ENCODE measurements at regions not wholly inside any gene's neighbourhood (a gene's known extent, or its start where the extent isn't known, plus 50 kb on each side); places are given as distances from the start of the nearest gene placed in this dataset.

DNA sequence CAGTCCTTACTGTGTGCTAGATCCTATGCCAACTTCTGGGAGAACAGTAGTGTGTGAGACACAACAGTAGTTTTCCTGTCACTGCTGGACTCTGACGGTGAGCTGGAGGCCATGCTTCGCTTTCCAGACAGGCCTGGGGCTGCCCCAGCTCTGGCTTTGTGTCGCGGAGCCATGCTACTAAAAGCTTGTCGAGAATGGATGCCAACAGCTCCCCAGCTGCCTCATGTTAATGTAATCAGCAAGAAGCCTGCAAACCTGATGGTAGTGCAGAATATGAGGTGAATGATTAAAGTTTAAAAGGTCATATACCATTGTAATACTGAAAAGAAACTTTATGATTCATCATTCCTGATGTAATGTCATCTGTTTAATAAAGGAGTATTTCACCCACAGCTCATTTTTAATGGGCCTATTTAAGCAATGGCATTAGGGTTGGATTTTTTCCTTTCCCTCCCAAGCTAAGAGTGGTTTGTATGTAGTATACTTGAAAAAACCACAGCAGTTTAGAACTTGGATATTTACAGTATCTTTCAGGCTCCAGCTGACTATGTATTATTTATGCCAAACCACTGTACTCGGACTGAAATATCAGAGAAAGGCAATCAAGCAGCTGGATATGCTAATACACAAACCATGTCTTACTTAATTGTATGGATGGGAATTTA lies 343.0 kb downstream of the NUF2 start:
- in situ Hi-C loops (cut with HindIII; ENCODE audit: low pct_ligation_motif_present, low sequenced_read_pairs): no loop called here
- TF ChIP-seq, protein P1, sequence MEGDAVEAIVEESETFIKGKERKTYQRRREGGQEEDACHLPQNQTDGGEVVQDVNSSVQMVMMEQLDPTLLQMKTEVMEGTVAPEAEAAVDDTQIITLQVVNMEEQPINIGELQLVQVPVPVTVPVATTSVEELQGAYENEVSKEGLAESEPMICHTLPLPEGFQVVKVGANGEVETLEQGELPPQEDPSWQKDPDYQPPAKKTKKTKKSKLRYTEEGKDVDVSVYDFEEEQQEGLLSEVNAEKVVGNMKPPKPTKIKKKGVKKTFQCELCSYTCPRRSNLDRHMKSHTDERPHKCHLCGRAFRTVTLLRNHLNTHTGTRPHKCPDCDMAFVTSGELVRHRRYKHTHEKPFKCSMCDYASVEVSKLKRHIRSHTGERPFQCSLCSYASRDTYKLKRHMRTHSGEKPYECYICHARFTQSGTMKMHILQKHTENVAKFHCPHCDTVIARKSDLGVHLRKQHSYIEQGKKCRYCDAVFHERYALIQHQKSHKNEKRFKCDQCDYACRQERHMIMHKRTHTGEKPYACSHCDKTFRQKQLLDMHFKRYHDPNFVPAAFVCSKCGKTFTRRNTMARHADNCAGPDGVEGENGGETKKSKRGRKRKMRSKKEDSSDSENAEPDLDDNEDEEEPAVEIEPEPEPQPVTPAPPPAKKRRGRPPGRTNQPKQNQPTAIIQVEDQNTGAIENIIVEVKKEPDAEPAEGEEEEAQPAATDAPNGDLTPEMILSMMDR (IDR thresholded peaks at IDR 0.05; ENCODE audit: low read depth, low read length, missing control alignments): no peak
- no peak for DNase-seq
- H3K4me3 ChIP-seq (ENCODE audit: low read depth, low read length): no peak overlapping the region
- H3K27ac ChIP-seq: no peak overlapping the region
- no peaks in the 10 kb centered on the region for H3K36me3 ChIP-seq (replicated peaks)
- no peaks in the 10 kb centered on the region for H3K27me3 ChIP-seq (replicated peaks)

DNA sequence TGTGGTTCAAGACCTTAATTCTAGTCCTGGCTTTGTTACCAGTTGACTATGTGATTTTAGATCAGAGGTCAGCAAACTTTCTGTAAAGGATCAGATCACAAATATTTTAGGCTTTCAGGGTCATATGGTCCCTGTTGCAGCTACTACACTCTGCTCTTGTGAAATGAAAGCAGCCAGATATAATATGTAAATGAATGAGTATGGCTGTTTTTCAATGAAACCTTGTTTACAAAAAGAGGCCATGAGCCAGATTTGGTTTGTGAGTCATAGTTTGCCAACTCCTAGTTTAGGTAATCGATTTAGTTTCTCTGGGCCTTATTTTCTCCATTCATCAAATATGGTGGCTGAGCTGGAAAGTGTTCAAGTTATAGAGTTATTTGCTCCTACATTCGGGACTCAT lies 346.7 kb downstream of the NUF2 start:
- TF ChIP-seq, protein P1 (IDR thresholded peaks at IDR 0.05; ENCODE audit: low read depth, low read length, missing control alignments): no peak
- no peak overlapping the region for H3K27ac ChIP-seq
- DNase-seq: no peak
- H3K36me3 ChIP-seq (replicated peaks): no peaks in the 10 kb centered on the region
- no peak overlapping the region for H3K4me3 ChIP-seq (ENCODE audit: low read depth, low read length)
- in situ Hi-C loops (cut with HindIII; ENCODE audit: low pct_ligation_motif_present, low sequenced_read_pairs): no loop called here
- H3K27me3 ChIP-seq (replicated peaks): no peaks in the 10 kb centered on the region

DNA sequence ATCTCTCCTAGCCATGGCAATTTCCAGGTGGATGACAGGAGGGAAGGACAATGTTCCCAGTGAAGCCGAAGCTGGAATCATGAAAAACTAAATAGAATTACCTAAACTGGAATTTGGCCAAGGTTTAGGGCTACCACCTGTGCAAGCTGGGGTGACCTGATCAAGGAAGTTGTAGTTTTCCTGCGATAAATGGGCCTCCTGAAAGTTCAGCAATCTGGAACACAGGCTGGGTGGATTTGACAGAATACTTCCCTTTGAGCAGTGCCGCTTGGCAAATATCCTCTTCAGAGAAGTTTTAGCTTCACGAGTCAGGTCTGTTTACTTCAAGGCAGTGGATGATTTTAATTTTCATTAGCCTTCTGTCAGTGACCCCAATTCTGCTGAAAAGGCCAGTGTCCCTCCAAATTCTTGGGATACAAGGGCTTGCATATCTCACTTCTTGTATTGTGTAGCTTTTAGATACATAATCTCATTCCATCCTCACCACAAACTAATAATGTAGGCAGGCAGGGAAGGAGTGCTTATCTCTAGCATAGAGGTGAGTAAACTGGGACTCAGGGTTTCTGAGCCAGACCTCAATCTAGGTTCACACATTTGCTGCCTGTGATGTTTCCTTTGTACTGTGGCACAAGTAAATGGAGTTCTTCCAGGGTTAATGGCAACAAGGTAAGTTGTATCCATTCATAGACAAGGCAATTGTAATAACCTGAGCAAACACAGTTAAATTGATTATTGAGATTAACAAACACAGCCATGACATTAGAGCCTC lies 349.4 kb downstream of the NUF2 start:
- Histone ChIP-seq H3K27ac (no peak overlapping the region), H3K27me3 (replicated peaks) (no peaks in the 10 kb centered on the region), H3K36me3 (replicated peaks) (no peaks in the 10 kb centered on the region), H3K4me3 (ENCODE audit: low read depth, low read length) (no peak overlapping the region)
- in situ Hi-C loops (cut with HindIII; ENCODE audit: low pct_ligation_motif_present, low sequenced_read_pairs): no loop called here
- TF ChIP-seq, protein P1 (IDR thresholded peaks at IDR 0.05; ENCODE audit: low read depth, low read length, missing control alignments): no peak
- no peak for DNase-seq

DNA sequence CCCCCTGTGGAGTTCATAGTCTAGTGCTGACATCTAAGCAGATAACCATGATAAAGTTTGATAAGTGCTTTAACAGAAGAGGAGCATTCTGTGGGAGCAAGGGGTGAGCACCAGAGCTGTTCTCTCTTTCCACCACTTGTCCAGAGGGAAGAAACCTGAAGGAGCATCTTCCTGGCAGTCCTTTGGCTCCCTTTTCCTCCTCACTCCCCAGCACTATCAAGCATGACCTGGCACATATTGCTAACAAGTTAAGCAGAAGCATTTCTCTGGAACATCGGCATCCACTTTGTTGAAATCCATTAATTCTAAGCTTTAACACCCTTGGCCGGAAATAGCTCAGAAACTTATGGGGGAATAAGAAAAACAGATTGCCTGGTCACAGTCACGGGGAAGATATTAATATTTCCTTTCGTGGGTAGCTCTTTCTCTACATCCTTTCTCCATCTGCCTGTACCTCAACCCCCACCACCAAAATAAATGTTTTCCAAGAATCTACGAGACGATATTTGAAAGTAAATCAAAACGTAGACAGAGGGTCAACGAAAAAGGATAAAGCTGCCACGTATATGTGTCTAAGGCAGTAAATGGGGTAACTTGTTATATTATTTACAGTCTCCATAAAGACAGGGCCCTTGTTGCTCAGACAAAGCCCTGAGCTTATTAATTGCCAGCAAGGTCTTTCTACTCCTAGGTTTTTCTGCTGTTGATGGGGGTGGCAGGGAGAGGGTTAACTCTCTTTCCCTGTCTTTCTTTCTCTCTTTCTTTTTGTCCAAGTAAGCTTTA lies 351.4 kb downstream of the NUF2 start:
- TF ChIP-seq, protein P1 (IDR thresholded peaks at IDR 0.05; ENCODE audit: low read depth, low read length, missing control alignments): no peak
- no peak for DNase-seq
- Histone ChIP-seq H3K27me3 (replicated peaks) (no peaks in the 10 kb centered on the region), H3K36me3 (replicated peaks) (no peaks in the 10 kb centered on the region), H3K4me3 (ENCODE audit: low read depth, low read length) (no peak overlapping the region), H3K27ac (no peak overlapping the region)
- in situ Hi-C loops (cut with HindIII; ENCODE audit: low pct_ligation_motif_present, low sequenced_read_pairs): no loop called here

DNA sequence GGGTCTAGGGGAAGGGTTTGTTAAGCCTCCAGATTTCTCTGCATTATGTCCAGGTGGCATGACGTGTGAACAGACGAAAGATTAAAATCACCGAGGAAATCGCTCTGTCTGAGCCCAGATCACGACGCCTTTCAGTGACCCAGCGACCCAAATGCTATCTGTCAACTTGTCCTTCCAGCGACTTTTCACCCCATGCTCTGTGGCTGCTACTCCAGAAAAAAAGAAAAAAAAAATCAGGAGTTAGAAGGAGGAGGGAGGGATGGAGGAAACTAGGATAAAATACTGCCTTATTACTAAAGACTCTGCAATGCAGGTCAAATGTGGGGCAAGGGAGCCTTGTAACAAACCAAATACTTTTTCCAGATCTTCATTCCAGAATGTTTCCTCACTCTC lies 352.0 kb downstream of the NUF2 start:
- in situ Hi-C loops (cut with HindIII; ENCODE audit: low pct_ligation_motif_present, low sequenced_read_pairs): no loop called here
- no peak for DNase-seq

More for the DNA sequence above, 352.0 kb downstream of the NUF2 start:
- no peak overlapping the region for H3K27ac ChIP-seq
- H3K27me3 ChIP-seq (replicated peaks): no peaks in the 10 kb centered on the region
- TF ChIP-seq, protein P1 (IDR thresholded peaks at IDR 0.05; ENCODE audit: low read depth, low read length, missing control alignments): no peak
- no peak overlapping the region for H3K4me3 ChIP-seq (ENCODE audit: low read depth, low read length)
- no peaks in the 10 kb centered on the region for H3K36me3 ChIP-seq (replicated peaks)
